K562 (cell line): ENCODE measurements at regions not wholly inside any gene's neighbourhood (a gene's known extent, or its start where the extent isn't known, plus 50 kb on each side); places are given as distances from the start of the nearest gene placed in this dataset.

Source experiments
- ATAC-seq: fragments of 200-7000 bp; cut with Tn5 transposase; 3 replicates; pipeline ENCODE4 v1.9.1; 2020; ENCODE audit warnings: moderate library complexity
- BruUV-seq: library from RNA; stranded (reverse); fragments of 400-500 nt; replicated peaks from 2 replicates; lab custom pipeline; 2021; lab: Mats Ljungman, UMichigan
- CTCF ChIA-PET: fragments of 300-600 bp; formaldehyde crosslinking; extraction: SDS; loops from one replicate; lab custom pipeline; 2021; ENCODE audit warnings: low intra/inter-chr PET ratio; lab: Yijun Ruan, JAX
- POLR2A ChIA-PET: fragments of 300-600, 350-650 bp; sonication (Branson Sonifier 250); formaldehyde crosslinking; extraction: SDS; loops from one replicate; lab custom pipeline; 2021; ENCODE audit warnings: antibody characterized with exemption, inconsistent platforms; lab: Yijun Ruan, JAX
- DNase-seq, 4 experiments: peaks; one replicate each; pipeline versions ENCODE4 v3.0.0 to v3.0.0-alpha.2; 2011 to 2018; ENCODE audit warnings: low spot score in 3 of 4, mixed read lengths in 3 of 4; ENCODE audit errors: extremely low read depth in 1 of 4
- FAIRE-seq: peaks from 2 replicates; lab custom pipeline; 2011; peaks lifted over from hg19 to GRCh38; lab: Jason Lieb, UNC
- H2AFZ ChIP-seq: 2 replicates; pipeline ENCODE4 v1.6.0; 2011; ENCODE audit warnings: low read depth, low read length, control low read depth, inconsistent platforms
- H3K27ac ChIP-seq: fragments of 200-600 bp; 3 replicates; pipeline ENCODE4 v1.8.0; 2011; ENCODE audit warnings: low read depth, mild to moderate bottlenecking, control low read depth, inconsistent platforms, low read length, moderate library complexity, mixed read lengths; ENCODE audit errors: extremely low read depth
- H3K27me3 ChIP-seq, 2 experiments: fragments of 300-600 bp in 1 of 2; 2 replicates in 1 of 2; 3 replicates in 1 of 2; pipeline versions ENCODE4 v1.6.0 to v1.8.0; 2011; ENCODE audit warnings: inconsistent platforms in 2 of 2, low read length in 2 of 2, mild to moderate bottlenecking in 1 of 2, mixed read lengths in 1 of 2, moderate library complexity in 1 of 2; ENCODE audit not compliant: control insufficient read depth in 2 of 2, insufficient read depth in 2 of 2
- H3K36me3 ChIP-seq: fragments of 300-600 bp; 3 replicates; pipeline ENCODE4 v1.8.0; 2011; ENCODE audit warnings: mild to moderate bottlenecking, low read length, inconsistent platforms; ENCODE audit not compliant: control insufficient read depth, insufficient read depth
- H3K4me1 ChIP-seq, 2 experiments: fragments of 200-600 bp in 1 of 2; replicated peaks in 1 of 2; 2 replicates in 1 of 2; 3 replicates in 1 of 2; pipeline versions ENCODE4 v1.5.1 to v1.8.0; 2011; ENCODE audit warnings: inconsistent platforms in 2 of 2, low read length in 2 of 2, mild to moderate bottlenecking in 1 of 2, mixed read lengths in 1 of 2, moderate library complexity in 1 of 2; ENCODE audit not compliant: control insufficient read depth in 2 of 2, insufficient read depth in 2 of 2
- H3K4me2 ChIP-seq: 2 replicates; pipeline ENCODE4 v1.6.1; 2011; ENCODE audit warnings: low read length, control low read depth, inconsistent platforms, mixed read lengths; ENCODE audit not compliant: insufficient read depth
- H3K4me3 ChIP-seq: fragments of 200-600 bp; sonication (generic), shearing (Covaris generic); 2 replicates; pipeline ENCODE4 v1.5.1; 2016; ENCODE audit warnings: control low read depth, inconsistent platforms
- H3K79me2 ChIP-seq: fragments of 200-600 bp; 3 replicates; pipeline ENCODE4 v1.8.0; 2011; ENCODE audit warnings: low read length, inconsistent platforms; ENCODE audit not compliant: control insufficient read depth, insufficient read depth
- H3K9ac ChIP-seq, 2 experiments: 2 replicates each; pipeline versions ENCODE4 v1.6.0 to v1.6.1; 2011; ENCODE audit warnings: low read depth in 2 of 2, low read length in 2 of 2, control low read depth in 1 of 2, inconsistent platforms in 1 of 2, mild to moderate bottlenecking in 1 of 2, mixed read lengths in 1 of 2; ENCODE audit not compliant: insufficient read depth in 1 of 2
- H3K9me1 ChIP-seq: one replicate; pipeline ENCODE4 v1.6.0; 2011; ENCODE audit warnings: inconsistent platforms, mild to moderate bottlenecking, low read length, moderate library complexity; ENCODE audit not compliant: control insufficient read depth, insufficient read depth
- H3K9me3 ChIP-seq: replicated peaks from 2 replicates; pipeline ENCODE4 v1.5.1; 2011; ENCODE audit warnings: low read depth, low read length, inconsistent platforms; ENCODE audit not compliant: control insufficient read depth, insufficient read depth
- H4K20me1 ChIP-seq: replicated peaks from 2 replicates; pipeline ENCODE4 v1.6.1; 2011; ENCODE audit warnings: low read length, inconsistent platforms, mixed read lengths; ENCODE audit not compliant: control insufficient read depth, insufficient read depth
- TEAD1 ChIP-seq, 2 experiments: fragments of 450-650 bp in 1 of 2; sonication (generic) in 1 of 2; formaldehyde crosslinking; IDR thresholded peaks; 2 replicates each; pipeline versions ENCODE4 v1.4.0 to v1.8.0; 2020 to 2022; ENCODE audit warnings: mild to moderate bottlenecking in 2 of 2, missing genetic modification reagents in 1 of 2
- WGBS: fragments of 100-300 bp; shearing (Covaris generic); methylation state at CpG from one replicate; pipeline ENCODE4 v1.1.6; 2016; ENCODE audit warnings: low coverage, mixed read lengths; ENCODE audit not compliant: insufficient coverage; ENCODE audit errors: missing lambda C conversion rate; 5-methylcytosine and 5-hydroxymethylcytosine counted together
- in situ Hi-C: fragments of 300-500 bp; cut with MboI; formaldehyde crosslinking; loops from 4 replicates; pipeline ENCODE4 v1.15.0; 2018; ENCODE audit warnings: inconsistent platforms, mixed read lengths
- intact Hi-C: fragments of 100-400 bp; cut with micrococcal nuclease; formaldehyde crosslinking; loops from 2 replicates; pipeline ENCODE4 v1.14.2; 2022
- TF ChIP-seq, protein P1 (sequence below): fragments of 250-450 bp; sonication (Bioruptor Pico); IDR thresholded peaks from 2 replicates; pipeline ENCODE4 v1.4.0; 2020; ENCODE audit warnings: mild to moderate bottlenecking, moderate library complexity
- TF ChIP-seq, protein P2 (sequence below), 2 experiments: fragments of 450-650 bp in 1 of 2; sonication (generic) in 1 of 2; formaldehyde crosslinking in 1 of 2; IDR thresholded peaks; 2 replicates each; pipeline versions ENCODE4 v1.7.1 to v1.9.0; 2016 to 2022; ENCODE audit warnings: inconsistent platforms in 1 of 2, mild to moderate bottlenecking in 1 of 2, missing genetic modification reagents in 1 of 2

DNA sequence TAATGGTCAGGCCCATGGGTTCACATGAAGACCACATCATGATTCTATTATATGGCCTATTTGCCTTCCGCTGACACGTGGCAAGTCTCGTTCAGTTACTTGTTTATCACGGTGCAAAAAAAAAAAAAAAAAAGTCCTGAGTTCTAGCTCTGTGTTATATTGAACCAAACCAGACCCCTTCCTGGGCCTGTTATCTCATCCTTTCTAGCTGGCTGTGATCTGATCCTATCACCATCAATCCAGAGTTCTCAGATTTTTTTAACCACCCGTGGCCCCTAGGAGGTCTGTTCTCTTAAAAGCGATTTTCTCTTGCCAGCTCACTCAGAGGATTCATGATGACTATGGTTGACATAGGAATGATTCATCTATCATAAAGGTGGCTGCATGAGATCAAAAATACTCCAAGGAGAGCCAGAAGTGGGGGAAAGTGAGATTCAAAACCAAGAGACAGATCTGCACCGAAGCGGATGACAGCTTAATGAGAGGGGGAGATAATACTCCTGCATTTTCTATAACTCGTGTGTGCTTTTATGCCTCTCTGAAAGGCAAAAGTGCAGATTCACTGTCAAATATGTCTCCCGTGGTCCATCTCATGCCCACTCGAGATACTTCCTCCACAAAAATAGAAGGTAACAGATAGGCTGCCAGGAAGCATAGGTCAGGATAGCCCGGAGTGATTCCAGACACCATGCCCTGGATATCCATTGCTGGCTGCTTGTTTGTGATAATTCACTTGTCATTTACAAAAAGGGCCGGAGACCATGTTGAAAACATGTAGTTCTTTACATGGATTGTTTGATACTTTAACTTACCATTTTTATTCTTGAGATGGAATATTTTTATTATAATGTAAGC is 505.7 kb upstream of the KLHL29 start:
- no peak for TF ChIP-seq TEAD1 (CRISPR knock-in tag; IDR thresholded peaks at IDR 0.05)
- TF ChIP-seq, protein P1, sequence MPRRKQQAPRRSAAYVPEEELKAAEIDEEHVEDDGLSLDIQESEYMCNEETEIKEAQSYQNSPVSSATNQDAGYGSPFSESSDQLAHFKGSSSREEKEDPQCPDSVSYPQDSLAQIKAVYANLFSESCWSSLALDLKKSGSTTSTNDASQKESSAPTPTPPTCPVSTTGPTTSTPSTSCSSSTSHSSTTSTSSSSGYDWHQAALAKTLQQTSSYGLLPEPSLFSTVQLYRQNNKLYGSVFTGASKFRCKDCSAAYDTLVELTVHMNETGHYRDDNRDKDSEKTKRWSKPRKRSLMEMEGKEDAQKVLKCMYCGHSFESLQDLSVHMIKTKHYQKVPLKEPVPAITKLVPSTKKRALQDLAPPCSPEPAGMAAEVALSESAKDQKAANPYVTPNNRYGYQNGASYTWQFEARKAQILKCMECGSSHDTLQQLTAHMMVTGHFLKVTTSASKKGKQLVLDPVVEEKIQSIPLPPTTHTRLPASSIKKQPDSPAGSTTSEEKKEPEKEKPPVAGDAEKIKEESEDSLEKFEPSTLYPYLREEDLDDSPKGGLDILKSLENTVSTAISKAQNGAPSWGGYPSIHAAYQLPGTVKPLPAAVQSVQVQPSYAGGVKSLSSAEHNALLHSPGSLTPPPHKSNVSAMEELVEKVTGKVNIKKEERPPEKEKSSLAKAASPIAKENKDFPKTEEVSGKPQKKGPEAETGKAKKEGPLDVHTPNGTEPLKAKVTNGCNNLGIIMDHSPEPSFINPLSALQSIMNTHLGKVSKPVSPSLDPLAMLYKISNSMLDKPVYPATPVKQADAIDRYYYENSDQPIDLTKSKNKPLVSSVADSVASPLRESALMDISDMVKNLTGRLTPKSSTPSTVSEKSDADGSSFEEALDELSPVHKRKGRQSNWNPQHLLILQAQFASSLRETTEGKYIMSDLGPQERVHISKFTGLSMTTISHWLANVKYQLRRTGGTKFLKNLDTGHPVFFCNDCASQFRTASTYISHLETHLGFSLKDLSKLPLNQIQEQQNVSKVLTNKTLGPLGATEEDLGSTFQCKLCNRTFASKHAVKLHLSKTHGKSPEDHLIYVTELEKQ (CRISPR knock-in tag): no peak
- TF ChIP-seq, protein P2, sequence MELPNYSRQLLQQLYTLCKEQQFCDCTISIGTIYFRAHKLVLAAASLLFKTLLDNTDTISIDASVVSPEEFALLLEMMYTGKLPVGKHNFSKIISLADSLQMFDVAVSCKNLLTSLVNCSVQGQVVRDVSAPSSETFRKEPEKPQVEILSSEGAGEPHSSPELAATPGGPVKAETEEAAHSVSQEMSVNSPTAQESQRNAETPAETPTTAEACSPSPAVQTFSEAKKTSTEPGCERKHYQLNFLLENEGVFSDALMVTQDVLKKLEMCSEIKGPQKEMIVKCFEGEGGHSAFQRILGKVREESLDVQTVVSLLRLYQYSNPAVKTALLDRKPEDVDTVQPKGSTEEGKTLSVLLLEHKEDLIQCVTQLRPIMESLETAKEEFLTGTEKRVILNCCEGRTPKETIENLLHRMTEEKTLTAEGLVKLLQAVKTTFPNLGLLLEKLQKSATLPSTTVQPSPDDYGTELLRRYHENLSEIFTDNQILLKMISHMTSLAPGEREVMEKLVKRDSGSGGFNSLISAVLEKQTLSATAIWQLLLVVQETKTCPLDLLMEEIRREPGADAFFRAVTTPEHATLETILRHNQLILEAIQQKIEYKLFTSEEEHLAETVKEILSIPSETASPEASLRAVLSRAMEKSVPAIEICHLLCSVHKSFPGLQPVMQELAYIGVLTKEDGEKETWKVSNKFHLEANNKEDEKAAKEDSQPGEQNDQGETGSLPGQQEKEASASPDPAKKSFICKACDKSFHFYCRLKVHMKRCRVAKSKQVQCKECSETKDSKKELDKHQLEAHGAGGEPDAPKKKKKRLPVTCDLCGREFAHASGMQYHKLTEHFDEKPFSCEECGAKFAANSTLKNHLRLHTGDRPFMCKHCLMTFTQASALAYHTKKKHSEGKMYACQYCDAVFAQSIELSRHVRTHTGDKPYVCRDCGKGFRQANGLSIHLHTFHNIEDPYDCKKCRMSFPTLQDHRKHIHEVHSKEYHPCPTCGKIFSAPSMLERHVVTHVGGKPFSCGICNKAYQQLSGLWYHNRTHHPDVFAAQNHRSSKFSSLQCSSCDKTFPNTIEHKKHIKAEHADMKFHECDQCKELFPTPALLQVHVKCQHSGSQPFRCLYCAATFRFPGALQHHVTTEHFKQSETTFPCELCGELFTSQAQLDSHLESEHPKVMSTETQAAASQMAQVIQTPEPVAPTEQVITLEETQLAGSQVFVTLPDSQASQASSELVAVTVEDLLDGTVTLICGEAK (IDR thresholded peaks at IDR 0.05): no peak
- TF ChIP-seq, protein P2 (CRISPR knock-in tag; IDR thresholded peaks at IDR 0.05): no peak
- no peak for ATAC-seq
- H3K9ac ChIP-seq: no peak overlapping the region
- no peak for DNase-seq
- H2AFZ ChIP-seq: no peak overlapping the region
- H3K4me2 ChIP-seq: no peak overlapping the region
- H4K20me1 ChIP-seq: no peaks in the 10 kb centered on the region
- H3K27ac ChIP-seq: no peak overlapping the region
- ChIA-PET POLR2A (no interaction called here), CTCF (no interaction called here)
- intact Hi-C loops (no loop called here), in situ Hi-C loops (no loop called here)
- H3K9me1 ChIP-seq: no peaks in the 10 kb centered on the region
- H3K4me3 ChIP-seq: no peak overlapping the region
- no peaks in the 10 kb centered on the region for H3K9me3 ChIP-seq
- no peak for FAIRE-seq
- H3K27me3 ChIP-seq: no peaks in the 10 kb centered on the region
- no peaks in the 10 kb centered on the region for H3K4me1 ChIP-seq
- no peaks in the 10 kb centered on the region for H3K79me2 ChIP-seq
- no TSS peak for BruUV-seq
- WGBS: 0% methylated on average over 12 of the region's 13 CpGs
- no peaks in the 10 kb centered on the region for H3K36me3 ChIP-seq
